DND-41 (cell line): ENCODE measurements at regions not wholly inside any gene's neighbourhood (a gene's known extent, or its start where the extent isn't known, plus 50 kb on each side); places are given as distances from the start of the nearest gene placed in this dataset.
"Not testable (repeated sequence)": the region's sequence is repeated elsewhere in the genome, so short reads cannot be mapped to it uniquely, and the experiment has no call there.

Experiments used
- ATAC-seq: fragments of 200-7000 bp; cut with Tn5 transposase; 3 replicates; pipeline ENCODE4 v1.9.1; 2021; ENCODE audit warnings: low read depth; ENCODE audit not compliant: insufficient read depth
- DNase-seq: peaks from one replicate; pipeline ENCODE4 v3.0.0-alpha.2; 2020
- H2AFZ ChIP-seq: 2 replicates; pipeline ENCODE4 v1.6.0; 2012; ENCODE audit warnings: low read depth, low read length
- H3K27ac ChIP-seq: 2 replicates; pipeline ENCODE4 v1.5.1; 2012; ENCODE audit warnings: low read length, inconsistent platforms
- H3K27me3 ChIP-seq: fragments of 200-600 bp; sonication (generic); 2 replicates; pipeline ENCODE4 v1.6.0; 2012; ENCODE audit warnings: low read length, mild to moderate bottlenecking, inconsistent platforms; ENCODE audit not compliant: insufficient read depth, poor library complexity
- H3K36me3 ChIP-seq: 2 replicates; pipeline ENCODE4 v1.5.1; 2012; ENCODE audit warnings: low read length, inconsistent platforms; ENCODE audit not compliant: insufficient read depth
- H3K4me1 ChIP-seq: 2 replicates; pipeline ENCODE4 v1.5.1; 2012; ENCODE audit warnings: mild to moderate bottlenecking, low read length; ENCODE audit not compliant: insufficient read depth
- H3K4me2 ChIP-seq: 2 replicates; pipeline ENCODE4 v1.6.0; 2012; ENCODE audit warnings: mild to moderate bottlenecking, moderate library complexity, low read length, inconsistent platforms; ENCODE audit not compliant: insufficient read depth
- H3K4me3 ChIP-seq, 2 experiments: fragments of 200-600 bp in 1 of 2; shearing (Covaris generic) in 1 of 2; 2 replicates each; pipeline ENCODE4 v1.5.1; 2012 to 2016; ENCODE audit warnings: inconsistent platforms in 2 of 2, low read length in 2 of 2, mild to moderate bottlenecking in 2 of 2, low read depth in 1 of 2, moderate library complexity in 1 of 2
- H3K79me2 ChIP-seq: 2 replicates; pipeline ENCODE4 v1.6.0; 2012; ENCODE audit warnings: low read length, inconsistent platforms; ENCODE audit not compliant: insufficient read depth
- H3K9ac ChIP-seq: 2 replicates; pipeline ENCODE4 v1.6.0; 2012; ENCODE audit warnings: low read depth, mild to moderate bottlenecking, inconsistent platforms, low read length, moderate library complexity
- H3K9me3 ChIP-seq: 2 replicates; pipeline ENCODE4 v1.5.1; 2012; ENCODE audit warnings: low read length, moderate library complexity, mild to moderate bottlenecking, inconsistent platforms; ENCODE audit not compliant: insufficient read depth, severe bottlenecking
- H4K20me1 ChIP-seq: 2 replicates; pipeline ENCODE4 v1.6.0; 2012; ENCODE audit warnings: low read length; ENCODE audit not compliant: insufficient read depth
- CTCF ChIP-seq: IDR thresholded peaks from 2 replicates; pipeline ENCODE4 v1.5.1; 2012; ENCODE audit warnings: borderline replicate concordance, low read length, moderate library complexity, mild to moderate bottlenecking; ENCODE audit not compliant: poor library complexity, severe bottlenecking; ENCODE audit errors: extremely low read depth
- EZH2 ChIP-seq: IDR thresholded peaks from 3 replicates; pipeline ENCODE4 v1.6.1; 2012; ENCODE audit warnings: borderline replicate concordance, low read depth, mild to moderate bottlenecking, moderate library complexity, low read length, inconsistent platforms; ENCODE audit not compliant: severe bottlenecking

- Histone ChIP-seq H3K4me1 (no peaks in the 10 kb centered on the region), H3K27me3 (no peaks in the 10 kb centered on the region), H3K4me2 (no peak overlapping the region), H3K9me3 (no peaks in the 10 kb centered on the region), H3K4me3 (no peak overlapping the region), H2AFZ (no peak overlapping the region), H3K36me3 (no peaks in the 10 kb centered on the region), H3K79me2 (no peaks in the 10 kb centered on the region), H3K27ac (no peak overlapping the region), H3K9ac (no peak overlapping the region), H4K20me1 (no peaks in the 10 kb centered on the region)
- ATAC-seq: no peak
- no peak for TF ChIP-seq CTCF
- no peak for TF ChIP-seq EZH2
- no peak for DNase-seq
These were observed 190.2 kb upstream of the CDH11 start for GRCh38 chr16:65312071-65312470.

- H3K27me3 ChIP-seq, DNase-seq, H3K79me2 ChIP-seq, H3K4me3 ChIP-seq, H3K4me1 ChIP-seq, H3K36me3 ChIP-seq, ATAC-seq, H3K4me2 ChIP-seq, H4K20me1 ChIP-seq, H3K9ac ChIP-seq, H3K27ac ChIP-seq, H3K9me3 ChIP-seq, H2AFZ ChIP-seq: not testable (repeated sequence)
These were observed 188.6 kb upstream of the CDH11 start for GRCh38 chr16:65310491-65310890.

- H3K4me2 ChIP-seq: no peak overlapping the region
- H2AFZ ChIP-seq: no peak overlapping the region
- DNase-seq: no peak
- no peak for TF ChIP-seq EZH2
- TF ChIP-seq CTCF: no peak
- H3K4me3 ChIP-seq: no peak overlapping the region
- ATAC-seq: no peak
- no peaks in the 10 kb centered on the region for H3K4me1 ChIP-seq
- H3K27ac ChIP-seq: no peak overlapping the region
- no peak overlapping the region for H3K9ac ChIP-seq
- H4K20me1 ChIP-seq: no peaks in the 10 kb centered on the region
- no peaks in the 10 kb centered on the region for H3K79me2 ChIP-seq
- no peaks in the 10 kb centered on the region for H3K27me3 ChIP-seq
- no peaks in the 10 kb centered on the region for H3K36me3 ChIP-seq
- H3K9me3 ChIP-seq: no peaks in the 10 kb centered on the region
These were observed 187.5 kb upstream of the CDH11 start for GRCh38 chr16:65309354-65309753.

- Histone ChIP-seq H3K79me2 (no peaks in the 10 kb centered on the region), H3K9me3 (no peaks in the 10 kb centered on the region), H4K20me1 (no peaks in the 10 kb centered on the region), H3K4me1 (no peaks in the 10 kb centered on the region), H3K27me3 (no peaks in the 10 kb centered on the region), H3K4me3 (no peak overlapping the region), H3K27ac (no peak overlapping the region), H3K4me2 (no peak overlapping the region), H3K36me3 (no peaks in the 10 kb centered on the region), H2AFZ (no peak overlapping the region), H3K9ac (no peak overlapping the region)
- no peak for ATAC-seq
- DNase-seq: no peak
- TF ChIP-seq EZH2: no peak
These were observed 186.6 kb upstream of the CDH11 start for GRCh38 chr16:65308506-65308905.
